Central memory CD8-positive, alpha-beta T cell (primary cell): ENCODE measurements at regions not wholly inside any gene's neighbourhood (a gene's known extent, or its start where the extent isn't known, plus 50 kb on each side); places are given as distances from the start of the nearest gene placed in this dataset.

Experiments used
- ATAC-seq: fragments of 150-1000 bp; cut with Tn5 transposase; replicated peaks from 2 replicates; pipeline ENCODE4 v1.10.0; 2022; ENCODE audit warnings: mild to moderate bottlenecking, moderate FRiP score, moderate number of reproducible peaks; ENCODE audit not compliant: poor library complexity, severe bottlenecking; ENCODE audit errors: extremely low read depth
- DNase-seq, 2 donors: peaks; one replicate each; pipeline ENCODE4 v3.0.0; 2021; ENCODE audit warnings: low spot score in 2 of 2
- H3K27ac Mint-ChIP-seq: one replicate; pipeline ENCODE4 v1.8.0; 2022; ENCODE audit warnings: low read depth, mild to moderate bottlenecking, moderate library complexity, mixed read lengths
- H3K27me3 Mint-ChIP-seq: one replicate; pipeline ENCODE4 v1.8.0; 2022; ENCODE audit warnings: mixed read lengths
- H3K36me3 Mint-ChIP-seq: one replicate; pipeline ENCODE4 v1.8.0; 2022; ENCODE audit warnings: mild to moderate bottlenecking, moderate library complexity, mixed read lengths; ENCODE audit not compliant: insufficient read depth
- H3K4me1 Mint-ChIP-seq: one replicate; pipeline ENCODE4 v1.8.0; 2022; ENCODE audit warnings: mixed read lengths
- H3K4me3 Mint-ChIP-seq: one replicate; pipeline ENCODE4 v1.8.0; 2022; ENCODE audit warnings: mild to moderate bottlenecking, moderate library complexity, mixed read lengths
- H3K9me3 Mint-ChIP-seq: one replicate; pipeline ENCODE4 v1.8.0; 2022; ENCODE audit warnings: mixed read lengths

DNA sequence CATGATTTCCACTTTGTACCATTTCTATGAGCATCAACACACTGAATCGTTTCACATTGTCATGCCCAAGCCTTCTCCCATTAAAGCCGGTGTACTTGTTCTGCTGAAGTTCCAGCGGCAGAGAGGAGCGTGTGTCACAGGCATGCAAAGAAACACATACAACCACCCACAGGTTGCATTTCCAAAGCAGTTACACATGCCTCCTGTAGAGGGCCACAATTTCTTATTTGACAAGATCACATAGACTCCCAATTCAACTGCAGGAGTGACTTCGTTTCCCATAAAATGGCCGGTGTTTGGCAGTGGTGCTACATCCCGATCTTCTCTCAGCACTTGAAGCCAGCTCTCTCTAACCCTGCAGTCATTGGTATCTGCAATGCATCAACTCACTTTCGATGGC lies 992.6 kb downstream of the NLGN4X start:
- H3K9me3 Mint-ChIP-seq, result peaks cover 10% of the 10 kb centered on the region
- no peak overlapping the region for H3K27ac Mint-ChIP-seq
- no peak overlapping the region for H3K4me3 Mint-ChIP-seq
- no peaks in the 10 kb centered on the region for H3K4me1 Mint-ChIP-seq
- DNase-seq (no peak), ATAC-seq (no peak)
- H3K27me3 Mint-ChIP-seq, result no peaks in the 10 kb centered on the region
- no peaks in the 10 kb centered on the region for H3K36me3 Mint-ChIP-seq

- DNase-seq, result no peak
- Mint-ChIP-seq H3K4me3 (no peak overlapping the region), H3K27ac (no peak overlapping the region), H3K9me3 (peaks cover 10% of the 10 kb centered on the region), H3K36me3 (no peaks in the 10 kb centered on the region), H3K4me1 (no peaks in the 10 kb centered on the region), H3K27me3 (no peaks in the 10 kb centered on the region)
- ATAC-seq, result no peak
Observed at GRCh38 chrX:5233830-5234229, 994.8 kb downstream of the NLGN4X start.

DNA sequence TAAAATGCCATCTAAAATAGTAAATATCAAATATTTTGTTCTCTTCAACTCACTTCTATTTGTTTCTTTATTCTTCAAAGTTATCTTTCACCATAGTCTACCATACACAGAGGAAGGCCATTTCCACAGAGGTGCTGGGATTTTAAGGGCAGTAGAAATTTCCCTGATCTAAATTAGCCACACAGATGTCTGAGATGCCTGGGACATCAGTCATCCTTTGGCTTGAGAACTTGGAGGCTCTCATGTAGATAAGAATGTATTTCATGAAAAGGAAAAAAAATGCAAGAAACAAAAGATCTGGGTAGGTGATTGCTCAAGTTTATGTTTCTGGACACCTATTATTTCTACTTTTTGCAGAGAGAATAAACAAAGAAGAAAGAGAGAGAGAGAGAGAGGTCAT lies 1008.2 kb downstream of the NLGN4X start:
- Mint-ChIP-seq H3K36me3 (no peaks in the 10 kb centered on the region), H3K4me1 (no peaks in the 10 kb centered on the region)

GRCh38 chrX:5194806-5195205 lies 1033.9 kb downstream of the NLGN4X start:
- Mint-ChIP-seq H3K36me3 (no peaks in the 10 kb centered on the region), H3K9me3 (peaks cover 6% of the 10 kb centered on the region), H3K4me1 (no peaks in the 10 kb centered on the region), H3K27me3 (no peaks in the 10 kb centered on the region), H3K4me3 (no peak overlapping the region), H3K27ac (no peak overlapping the region)
- DNase-seq (no peak), ATAC-seq (no peak)

More for the DNA sequence above, 1008.2 kb downstream of the NLGN4X start:
- no peak for ATAC-seq
- Mint-ChIP-seq H3K27me3 (no peaks in the 10 kb centered on the region), H3K27ac (no peak overlapping the region), H3K9me3 (peaks cover 26% of the 10 kb centered on the region), H3K4me3 (no peak overlapping the region)
- DNase-seq, result no peak

GRCh38 chrX:5180135-5180741 lies 1048.4 kb downstream of the NLGN4X start:
- H3K4me1 Mint-ChIP-seq, result no peaks in the 10 kb centered on the region
- H3K9me3 Mint-ChIP-seq, result peaks cover 10% of the 10 kb centered on the region
- no peak for DNase-seq

GRCh38 chrX:5176766-5177165 lies 1051.9 kb downstream of the NLGN4X start:
- no peak overlapping the region for H3K27ac Mint-ChIP-seq
- ATAC-seq (no peak), DNase-seq (no peak)
- H3K36me3 Mint-ChIP-seq, result no peaks in the 10 kb centered on the region
- H3K9me3 Mint-ChIP-seq, result peaks cover 15% of the 10 kb centered on the region
- H3K4me3 Mint-ChIP-seq, result no peak overlapping the region
- H3K27me3 Mint-ChIP-seq, result no peaks in the 10 kb centered on the region
- no peaks in the 10 kb centered on the region for H3K4me1 Mint-ChIP-seq

More at GRCh38 chrX:5180135-5180741, 1048.4 kb downstream of the NLGN4X start:
- no peak overlapping the region for H3K27ac Mint-ChIP-seq
- no peaks in the 10 kb centered on the region for H3K27me3 Mint-ChIP-seq
- ATAC-seq, result no peak
- H3K36me3 Mint-ChIP-seq, result no peaks in the 10 kb centered on the region
- no peak overlapping the region for H3K4me3 Mint-ChIP-seq

GRCh38 chrX:5163663-5164062 lies 1065.0 kb downstream of the NLGN4X start:
- ATAC-seq (no peak), DNase-seq (no peak)
- H3K27me3 Mint-ChIP-seq, result no peaks in the 10 kb centered on the region
- no peaks in the 10 kb centered on the region for H3K36me3 Mint-ChIP-seq
- no peak overlapping the region for H3K4me3 Mint-ChIP-seq
- no peak overlapping the region for H3K27ac Mint-ChIP-seq
- H3K9me3 Mint-ChIP-seq, result peaks cover 2% of the 10 kb centered on the region
- H3K4me1 Mint-ChIP-seq, result no peaks in the 10 kb centered on the region

DNA sequence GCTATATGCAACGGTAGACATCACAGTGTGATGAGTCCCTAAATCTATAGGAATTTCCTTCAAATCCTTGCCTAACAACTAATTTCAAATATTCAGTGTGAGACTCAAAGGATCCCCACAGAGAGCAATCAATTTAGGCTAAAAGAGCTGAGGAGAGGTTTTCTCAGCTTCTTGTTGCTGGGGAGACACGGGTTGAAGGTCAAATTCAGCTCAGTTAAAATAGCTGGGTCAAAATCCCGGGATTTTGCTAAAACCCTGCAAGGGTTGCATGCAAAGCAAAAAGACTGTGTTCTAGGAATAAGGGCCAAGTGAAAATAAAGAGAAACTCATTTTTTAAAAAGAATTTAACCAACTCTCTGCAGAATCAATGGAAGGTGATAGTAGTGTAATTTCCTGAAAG lies 1073.4 kb downstream of the NLGN4X start:
- no peak overlapping the region for H3K27ac Mint-ChIP-seq
- no peak overlapping the region for H3K4me3 Mint-ChIP-seq
- no peak for DNase-seq
- H3K4me1 Mint-ChIP-seq, result no peaks in the 10 kb centered on the region
- ATAC-seq, result no peak
- peaks cover 6% of the 10 kb centered on the region for H3K9me3 Mint-ChIP-seq
- no peaks in the 10 kb centered on the region for H3K36me3 Mint-ChIP-seq
- no peaks in the 10 kb centered on the region for H3K27me3 Mint-ChIP-seq

- no peak for DNase-seq
Observed at GRCh38 chrX:5145957-5146356, 1082.7 kb downstream of the NLGN4X start.

GRCh38 chrX:5142644-5143043 lies 1086.0 kb downstream of the NLGN4X start:
- H3K4me3 Mint-ChIP-seq, result no peak overlapping the region
- H3K36me3 Mint-ChIP-seq, result no peaks in the 10 kb centered on the region
- DNase-seq, result no peak
- H3K9me3 Mint-ChIP-seq, result peaks cover 5% of the 10 kb centered on the region
- no peaks in the 10 kb centered on the region for H3K4me1 Mint-ChIP-seq
- no peak for ATAC-seq
- H3K27ac Mint-ChIP-seq, result no peak overlapping the region
- H3K27me3 Mint-ChIP-seq, result no peaks in the 10 kb centered on the region

More at GRCh38 chrX:5145957-5146356, 1082.7 kb downstream of the NLGN4X start:
- Mint-ChIP-seq H3K27me3 (no peaks in the 10 kb centered on the region), H3K9me3 (peaks cover 10% of the 10 kb centered on the region), H3K36me3 (no peaks in the 10 kb centered on the region), H3K4me3 (no peak overlapping the region), H3K27ac (no peak overlapping the region), H3K4me1 (no peaks in the 10 kb centered on the region)
- no peak for ATAC-seq

- Mint-ChIP-seq H3K36me3 (no peaks in the 10 kb centered on the region), H3K9me3 (no peaks in the 10 kb centered on the region), H3K4me3 (no peak overlapping the region), H3K4me1 (no peaks in the 10 kb centered on the region), H3K27me3 (no peaks in the 10 kb centered on the region), H3K27ac (no peak overlapping the region)
- no peak for DNase-seq
- ATAC-seq, result no peak
Observed at GRCh38 chrX:5122181-5122678, 1106.4 kb downstream of the NLGN4X start.

- H3K36me3 Mint-ChIP-seq, result no peaks in the 10 kb centered on the region
- H3K4me3 Mint-ChIP-seq, result no peak overlapping the region
- no peak for ATAC-seq
- no peak for DNase-seq
- H3K27me3 Mint-ChIP-seq, result no peaks in the 10 kb centered on the region
- peaks cover 11% of the 10 kb centered on the region for H3K9me3 Mint-ChIP-seq
- H3K27ac Mint-ChIP-seq, result no peak overlapping the region
- no peaks in the 10 kb centered on the region for H3K4me1 Mint-ChIP-seq
Observed at GRCh38 chrX:5117816-5118215, 1110.9 kb downstream of the NLGN4X start.

DNA sequence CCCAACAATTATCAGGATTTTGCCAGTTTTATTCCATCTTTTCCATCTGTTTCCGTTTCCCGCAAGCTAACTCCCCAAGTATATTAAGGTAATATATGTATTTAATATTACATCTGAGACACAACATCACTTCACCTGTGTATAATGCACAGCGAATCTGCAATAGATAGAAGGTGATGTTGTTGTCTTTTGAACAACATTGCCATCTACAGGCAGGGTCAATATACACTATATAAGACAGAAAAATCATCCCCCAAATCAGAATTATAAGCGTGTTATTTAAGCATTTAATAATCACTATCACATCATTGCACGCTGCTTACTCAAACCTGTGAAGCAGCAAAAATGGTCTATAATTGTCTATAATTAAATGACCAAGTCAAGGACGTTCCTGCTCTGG lies 1115.5 kb downstream of the NLGN4X start:
- H3K4me1 Mint-ChIP-seq, result no peaks in the 10 kb centered on the region
- no peaks in the 10 kb centered on the region for H3K36me3 Mint-ChIP-seq
- ATAC-seq (no peak), DNase-seq (no peak)
- no peaks in the 10 kb centered on the region for H3K27me3 Mint-ChIP-seq
- peaks cover 11% of the 10 kb centered on the region for H3K9me3 Mint-ChIP-seq
- no peak overlapping the region for H3K27ac Mint-ChIP-seq
- H3K4me3 Mint-ChIP-seq, result no peak overlapping the region
